ENCODE measurements at regions not wholly inside any gene's neighbourhood (a gene's known extent, or its start where the extent isn't known, plus 50 kb on each side); places are given as distances from the start of the nearest gene placed in this dataset.

DNA sequence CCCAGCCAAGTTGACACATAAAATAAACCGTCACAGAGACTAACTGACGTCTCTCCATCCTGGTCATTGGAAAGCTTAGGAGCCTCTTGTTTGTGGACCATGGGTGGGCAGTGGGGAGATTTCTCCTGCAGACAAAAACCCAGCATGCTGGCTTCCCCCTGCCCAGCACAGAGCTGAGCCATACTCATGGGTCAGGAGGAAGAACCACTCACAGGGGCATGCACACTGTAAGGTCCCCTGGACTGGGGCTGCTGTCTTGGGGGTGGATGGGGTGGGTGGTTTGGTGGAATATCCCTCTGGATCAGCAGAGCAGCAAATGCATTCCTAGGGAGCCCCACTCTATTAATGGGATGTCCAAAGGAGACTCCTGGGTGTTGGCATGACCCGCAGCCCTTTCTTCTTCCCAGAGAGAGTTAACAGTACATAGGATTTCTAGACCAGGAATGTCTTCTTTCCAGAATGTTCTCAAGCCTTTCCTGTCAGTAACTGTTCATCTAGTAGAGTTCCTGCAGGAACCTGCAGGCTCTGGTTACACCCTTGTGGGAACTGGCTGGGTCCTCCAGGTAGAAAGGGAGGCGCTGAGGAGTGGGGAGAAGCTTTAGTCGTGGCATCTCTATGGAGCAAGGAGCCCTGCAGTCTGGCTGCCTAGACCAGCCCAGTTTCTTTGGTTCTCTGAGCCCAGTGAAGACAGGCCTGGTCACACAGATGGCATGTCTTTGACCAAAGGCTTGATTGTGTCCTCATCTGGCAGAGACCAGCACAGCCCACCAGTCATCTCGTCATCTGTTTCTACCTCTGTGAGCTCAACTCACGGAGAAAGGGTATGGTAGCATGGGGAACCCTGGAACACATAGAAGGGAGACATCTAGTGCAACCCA lies 73.4 kb upstream of the PRR23C start:
- no peak overlapping the region for H3K4me3 Mint-ChIP-seq
- H3K9me3 Mint-ChIP-seq = no peaks in the 10 kb centered on the region
- TF ChIP-seq, protein P1, sequence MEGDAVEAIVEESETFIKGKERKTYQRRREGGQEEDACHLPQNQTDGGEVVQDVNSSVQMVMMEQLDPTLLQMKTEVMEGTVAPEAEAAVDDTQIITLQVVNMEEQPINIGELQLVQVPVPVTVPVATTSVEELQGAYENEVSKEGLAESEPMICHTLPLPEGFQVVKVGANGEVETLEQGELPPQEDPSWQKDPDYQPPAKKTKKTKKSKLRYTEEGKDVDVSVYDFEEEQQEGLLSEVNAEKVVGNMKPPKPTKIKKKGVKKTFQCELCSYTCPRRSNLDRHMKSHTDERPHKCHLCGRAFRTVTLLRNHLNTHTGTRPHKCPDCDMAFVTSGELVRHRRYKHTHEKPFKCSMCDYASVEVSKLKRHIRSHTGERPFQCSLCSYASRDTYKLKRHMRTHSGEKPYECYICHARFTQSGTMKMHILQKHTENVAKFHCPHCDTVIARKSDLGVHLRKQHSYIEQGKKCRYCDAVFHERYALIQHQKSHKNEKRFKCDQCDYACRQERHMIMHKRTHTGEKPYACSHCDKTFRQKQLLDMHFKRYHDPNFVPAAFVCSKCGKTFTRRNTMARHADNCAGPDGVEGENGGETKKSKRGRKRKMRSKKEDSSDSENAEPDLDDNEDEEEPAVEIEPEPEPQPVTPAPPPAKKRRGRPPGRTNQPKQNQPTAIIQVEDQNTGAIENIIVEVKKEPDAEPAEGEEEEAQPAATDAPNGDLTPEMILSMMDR (IDR thresholded peaks at IDR 0.05; ENCODE audit: unreplicated experiment) = no peak
- H3K36me3 Mint-ChIP-seq = no peaks in the 10 kb centered on the region
- H3K27me3 Mint-ChIP-seq (ENCODE audit: low read depth) = peaks cover 9% of the 10 kb centered on the region
- H3K4me1 Mint-ChIP-seq = peaks cover 6% of the 10 kb centered on the region
- DNase-seq (ENCODE audit: low spot score in 2 of 2, unreplicated experiment in 2 of 2) = no peak
- no peak overlapping the region for H3K27ac Mint-ChIP-seq

DNA sequence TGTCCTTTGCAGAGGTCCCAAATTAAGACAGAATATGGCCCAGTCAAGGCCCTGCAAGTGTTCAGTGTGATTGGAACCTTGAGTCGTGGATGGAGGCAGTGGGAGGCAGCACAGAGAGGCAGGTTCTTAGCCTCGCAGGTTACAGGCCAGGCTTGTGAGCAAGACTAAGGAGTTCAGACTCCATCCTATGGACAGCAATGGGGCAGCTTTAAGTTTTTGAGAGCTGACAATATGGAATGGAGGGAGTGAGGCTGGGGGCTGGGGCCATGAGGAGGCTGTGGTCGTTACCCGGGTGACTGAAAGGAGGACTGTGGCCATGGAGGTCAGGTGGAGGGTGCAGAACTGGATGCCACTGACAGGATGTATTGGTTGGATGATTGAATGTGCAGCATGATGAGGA lies 74.1 kb upstream of the PRR23C start:
- no peak overlapping the region for H3K27ac Mint-ChIP-seq
- no peak for DNase-seq (ENCODE audit: low spot score in 2 of 2, unreplicated experiment in 2 of 2)

DNA sequence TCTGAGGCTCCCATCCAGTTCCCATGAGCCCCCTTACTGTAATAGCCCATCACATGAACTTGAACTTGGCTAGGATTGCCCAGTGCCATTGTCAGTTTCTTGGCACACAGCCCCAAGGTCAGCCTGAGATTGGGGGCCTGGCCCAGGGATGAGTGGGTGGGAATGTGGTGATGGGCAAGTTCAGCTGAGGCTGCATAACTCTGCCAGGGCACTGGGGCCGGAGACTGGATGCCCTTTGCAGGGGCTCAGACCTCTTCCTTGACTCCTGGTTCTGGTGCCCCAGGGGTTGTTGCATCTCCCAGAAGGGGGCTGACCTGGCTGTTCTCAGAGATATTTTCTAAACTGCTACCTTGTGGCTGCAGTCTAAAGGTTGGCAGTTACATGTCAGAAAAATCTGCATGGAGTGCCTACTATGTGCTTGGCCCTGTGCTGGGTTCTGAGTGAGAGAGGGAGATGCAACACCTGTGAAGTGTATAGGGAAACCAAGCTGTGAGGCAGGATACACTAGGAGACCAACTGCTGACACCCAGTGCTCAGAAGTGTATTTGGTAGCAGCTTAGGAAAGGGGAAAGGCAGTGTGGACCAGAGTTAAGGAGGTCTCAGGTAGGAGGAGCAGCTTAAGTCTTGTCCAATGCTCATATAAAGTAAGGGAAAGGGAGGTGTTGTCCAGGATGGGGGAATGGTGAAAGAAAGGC lies 74.8 kb upstream of the PRR23C start:
- Mint-ChIP-seq H3K36me3 (no peaks in the 10 kb centered on the region), H3K27ac (no peak overlapping the region), H3K4me3 (no peak overlapping the region), H3K27me3 (ENCODE audit: low read depth) (peaks cover 5% of the 10 kb centered on the region), H3K9me3 (no peaks in the 10 kb centered on the region), H3K4me1 (peaks cover 6% of the 10 kb centered on the region)
- TF ChIP-seq, protein P1 (IDR thresholded peaks at IDR 0.05; ENCODE audit: unreplicated experiment) = no peak
- no peak for DNase-seq (ENCODE audit: low spot score in 2 of 2, unreplicated experiment in 2 of 2)

More for the DNA sequence above, 74.1 kb upstream of the PRR23C start:
- Mint-ChIP-seq H3K36me3 (no peaks in the 10 kb centered on the region), H3K4me3 (no peak overlapping the region), H3K9me3 (no peaks in the 10 kb centered on the region), H3K4me1 (peaks cover 6% of the 10 kb centered on the region), H3K27me3 (ENCODE audit: low read depth) (peaks cover 4% of the 10 kb centered on the region)
- TF ChIP-seq, protein P1 (IDR thresholded peaks at IDR 0.05; ENCODE audit: unreplicated experiment) = no peak

DNA sequence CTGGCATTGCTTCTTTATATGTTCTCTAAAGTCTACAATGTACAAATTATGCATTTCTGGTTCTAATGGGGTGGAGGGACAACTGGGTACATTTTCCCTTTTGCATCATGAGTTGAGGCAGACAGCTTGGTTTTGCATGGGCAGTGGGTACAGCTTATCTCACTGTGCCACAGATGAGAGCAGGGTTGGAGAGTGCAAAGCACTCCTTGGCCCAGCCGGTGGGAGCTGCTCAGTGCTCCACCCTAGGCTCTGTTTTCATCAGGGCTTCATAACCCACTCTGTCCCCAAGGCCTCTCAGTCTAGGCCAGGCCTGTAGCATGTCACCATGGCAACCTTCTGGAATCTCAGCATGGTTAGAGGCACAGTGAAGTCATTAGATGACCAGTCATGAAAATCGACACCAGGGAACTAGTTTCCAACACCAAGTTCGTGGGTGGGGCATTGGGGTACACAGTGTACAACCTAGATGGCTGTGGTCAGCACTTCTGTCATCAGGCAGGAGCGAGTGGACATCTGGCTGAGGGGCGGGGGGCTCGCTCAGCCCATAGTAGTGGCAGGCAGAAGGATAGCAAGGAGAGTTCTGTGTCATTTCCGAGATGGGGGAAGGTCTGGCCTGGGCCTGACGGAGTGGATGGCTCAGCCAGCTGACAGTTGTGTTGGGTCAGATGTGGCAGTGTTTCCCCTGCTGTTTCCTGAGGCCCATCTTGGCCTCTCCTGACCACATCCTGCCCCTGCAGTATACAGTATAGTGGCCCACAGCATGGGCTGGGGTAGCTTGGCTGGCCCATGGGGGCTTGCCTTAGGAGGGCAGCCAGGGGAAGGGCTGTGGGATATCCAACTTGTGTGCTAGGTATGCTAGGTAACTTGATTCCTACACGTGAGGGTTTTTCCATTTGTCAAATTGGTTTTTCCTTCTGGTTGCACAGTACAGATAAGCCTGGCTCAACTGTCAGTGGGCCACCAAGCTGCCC lies 75.7 kb upstream of the PRR23C start:
- H3K4me3 Mint-ChIP-seq = no peak overlapping the region

More for the DNA sequence above, 75.7 kb upstream of the PRR23C start:
- H3K9me3 Mint-ChIP-seq = no peaks in the 10 kb centered on the region
- peaks cover 5% of the 10 kb centered on the region for H3K27me3 Mint-ChIP-seq (ENCODE audit: low read depth)
- DNase-seq (ENCODE audit: low spot score in 2 of 2, unreplicated experiment in 2 of 2) = no peak
- TF ChIP-seq, protein P1 (IDR thresholded peaks at IDR 0.05; ENCODE audit: unreplicated experiment) = no peak
- H3K27ac Mint-ChIP-seq = no peak overlapping the region
- no peaks in the 10 kb centered on the region for H3K36me3 Mint-ChIP-seq
- H3K4me1 Mint-ChIP-seq = peaks cover 6% of the 10 kb centered on the region

Measured in mesothelial cell of epicardium (in vitro differentiated cells).